HL-60/S4 treated with phorbol 12-myristate 13-acetate at 8.2 ng/mL for 4 days and 3 days (cell line): ENCODE measurements at regions not wholly inside any gene's neighbourhood (a gene's known extent, or its start where the extent isn't known, plus 50 kb on each side); places are given as distances from the start of the nearest gene placed in this dataset.

Experiments
- in situ Hi-C: fragments of 300-500 bp; cut with MboI; formaldehyde crosslinking; loops from 2 replicates; pipeline ENCODE4 v1.15.0; 2022; ENCODE audit warnings: low sequenced_read_pairs

DNA sequence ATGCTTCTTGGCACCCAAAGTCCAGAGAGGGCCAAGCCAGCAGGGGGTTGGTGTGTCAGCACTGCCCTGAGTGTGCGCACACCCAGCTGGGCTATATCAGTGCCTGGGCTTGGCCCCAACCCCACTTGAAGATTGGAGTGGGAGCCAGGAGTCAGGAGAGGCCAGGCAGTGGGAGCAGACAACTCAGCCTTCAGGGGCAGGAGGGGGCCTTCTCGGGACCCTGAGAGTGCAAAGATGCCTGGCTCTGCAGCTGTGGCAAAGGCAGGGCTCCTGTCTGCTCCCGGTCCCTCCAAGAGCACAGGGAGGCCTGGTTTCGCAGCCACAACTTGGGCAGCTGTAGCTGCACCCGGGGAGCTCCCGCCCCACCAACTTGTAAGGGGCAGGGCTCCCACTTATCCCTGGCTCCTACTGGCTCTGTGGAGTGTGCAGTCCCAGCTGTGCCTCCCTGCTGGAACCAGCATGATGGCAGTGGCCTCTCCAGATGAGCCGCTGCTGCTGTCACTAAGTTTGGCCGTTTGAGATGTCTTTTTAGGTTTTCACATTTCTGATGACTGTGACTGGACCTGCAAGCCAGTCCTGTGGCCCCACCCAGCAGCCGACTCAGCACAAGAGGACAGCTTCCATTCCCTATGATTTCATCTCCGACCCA, 148.8 kb upstream of the HS6ST1 start:
- in situ Hi-C loops = no loop called here

DNA sequence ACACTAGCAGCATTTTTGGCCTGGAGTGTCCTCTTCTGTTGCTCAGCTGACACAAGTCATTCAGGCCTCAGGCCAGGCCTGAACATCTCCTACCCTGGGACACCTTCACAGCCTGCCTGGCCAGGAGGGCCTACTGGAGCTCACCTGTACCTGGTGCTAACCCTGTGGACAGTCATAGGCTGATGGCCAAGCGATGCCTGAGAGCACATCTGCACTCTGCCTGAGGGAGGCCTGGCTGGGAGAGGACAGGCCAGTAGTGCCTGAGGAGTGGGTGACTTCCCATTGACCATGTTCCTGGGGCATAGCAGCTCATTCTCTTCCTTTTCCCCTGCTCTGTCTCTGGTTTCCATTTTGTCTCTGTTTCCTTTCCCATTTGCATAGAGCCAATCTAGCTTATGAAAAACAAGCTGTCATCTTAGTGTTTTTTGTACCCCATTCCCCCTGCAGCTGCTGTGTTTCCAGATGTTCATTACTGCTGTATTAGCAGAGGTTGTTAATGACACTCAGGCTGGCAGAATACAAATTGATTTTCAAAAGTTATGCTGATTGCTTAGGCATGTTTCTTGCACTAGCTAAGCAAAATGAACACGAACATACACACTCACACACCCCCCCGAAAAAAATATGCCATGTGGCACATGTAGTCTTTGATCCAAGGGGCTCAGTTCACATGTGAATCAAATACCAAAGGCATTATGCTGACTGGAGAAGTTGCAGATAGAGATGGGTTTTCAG, 149.7 kb upstream of the HS6ST1 start:
- in situ Hi-C loops = no loop called here

DNA sequence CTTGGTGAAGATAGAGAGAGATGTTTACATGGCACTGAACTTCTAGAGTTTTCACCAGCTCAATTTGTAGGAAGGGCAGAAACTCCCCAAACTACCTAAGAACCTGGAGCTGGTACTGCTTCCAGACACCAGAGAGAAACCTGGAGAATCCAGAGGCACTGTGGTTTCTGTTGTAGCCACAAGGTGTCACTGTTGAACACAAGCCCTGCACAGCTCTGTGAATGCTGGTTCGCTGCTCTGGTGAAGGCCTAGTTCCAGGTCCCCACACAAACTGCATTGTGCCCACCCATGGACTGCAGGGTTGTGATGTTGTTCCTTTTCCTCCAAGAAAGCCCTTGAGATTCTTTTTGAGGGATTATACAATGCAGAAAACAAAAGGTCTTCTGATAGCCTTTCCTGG, 150.5 kb upstream of the HS6ST1 start:
- in situ Hi-C loops = no loop called here

DNA sequence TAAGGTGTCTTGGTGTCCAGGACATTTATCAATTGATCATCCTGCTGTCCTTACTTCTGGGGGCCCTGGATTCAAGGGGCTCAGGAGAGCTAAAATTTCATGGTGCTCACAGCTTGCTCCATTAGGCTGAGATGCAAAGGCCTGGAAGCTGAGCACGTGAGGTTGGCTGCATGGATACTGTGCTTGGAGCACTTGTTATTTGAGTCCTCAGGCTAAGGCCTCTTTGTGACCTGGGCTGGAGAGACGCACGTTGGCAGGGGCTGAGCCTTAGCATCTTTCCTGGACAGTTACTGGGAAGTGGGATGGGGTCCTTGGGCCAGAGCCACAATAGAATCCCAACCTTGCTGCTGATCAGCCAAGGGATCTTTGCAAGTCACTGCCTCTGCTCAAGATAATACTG, 151.2 kb upstream of the HS6ST1 start:
- in situ Hi-C loops = no loop called here

DNA sequence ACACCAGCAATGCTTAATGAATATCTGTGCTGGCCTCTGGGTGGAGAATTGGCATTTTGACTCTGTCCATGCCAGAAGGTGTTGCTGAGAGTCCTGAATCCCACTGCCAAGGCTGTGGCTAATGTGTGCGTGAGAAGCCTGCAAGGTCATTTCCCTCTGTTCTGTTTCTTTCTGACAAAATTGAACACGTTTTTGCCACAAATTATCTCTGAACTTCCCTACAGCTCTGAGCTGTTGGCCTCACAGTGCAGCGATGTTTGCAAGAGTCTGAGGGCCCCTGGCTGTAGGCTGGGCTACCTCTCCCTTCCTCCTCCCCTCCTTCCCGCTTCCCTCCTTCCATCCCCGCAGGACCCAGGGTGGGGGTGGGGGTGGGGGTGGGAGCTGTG, 154.1 kb upstream of the HS6ST1 start:
- in situ Hi-C loops = no loop called here

DNA sequence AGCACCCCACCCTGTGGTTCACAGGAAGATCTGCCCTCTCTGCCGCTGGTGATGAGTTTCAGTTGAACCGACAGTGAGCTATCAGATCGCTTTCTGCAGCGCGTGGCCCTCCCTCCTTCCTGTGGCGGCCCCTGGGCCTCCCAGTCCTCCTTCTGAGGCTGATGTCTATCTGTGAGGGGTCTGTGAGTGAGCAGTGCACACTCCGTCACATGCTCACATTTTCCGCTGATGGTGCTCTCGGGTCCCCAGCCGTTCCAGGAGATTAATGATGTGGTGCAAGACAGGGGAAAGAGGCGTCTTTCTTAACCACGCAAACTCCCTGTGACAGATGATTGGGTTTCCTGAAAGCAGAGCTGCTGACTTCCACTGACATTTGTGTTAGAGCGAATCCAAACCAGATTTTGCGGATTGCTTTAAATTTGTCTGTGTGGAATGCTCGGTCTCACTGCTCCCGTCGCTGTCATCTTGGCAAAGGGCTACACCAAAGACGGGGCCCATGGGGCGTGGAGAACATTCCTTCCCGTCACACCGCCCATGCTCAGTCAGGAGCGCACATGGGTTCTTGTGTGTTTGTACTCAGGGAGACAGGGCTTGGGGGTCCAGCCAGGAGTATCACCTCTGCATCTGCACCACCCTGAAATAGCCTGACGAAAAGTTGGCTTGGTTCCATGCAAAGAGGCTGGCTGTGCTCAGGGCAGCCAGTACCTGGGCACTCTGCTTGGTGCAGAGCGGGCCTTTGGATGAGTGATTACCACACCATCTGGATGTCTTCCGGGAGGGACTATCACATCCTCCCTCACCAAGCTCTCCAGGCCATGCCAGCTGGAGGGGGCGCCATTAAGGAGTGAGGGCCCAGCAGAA, 154.7 kb upstream of the HS6ST1 start:
- in situ Hi-C loops = no loop called here

DNA sequence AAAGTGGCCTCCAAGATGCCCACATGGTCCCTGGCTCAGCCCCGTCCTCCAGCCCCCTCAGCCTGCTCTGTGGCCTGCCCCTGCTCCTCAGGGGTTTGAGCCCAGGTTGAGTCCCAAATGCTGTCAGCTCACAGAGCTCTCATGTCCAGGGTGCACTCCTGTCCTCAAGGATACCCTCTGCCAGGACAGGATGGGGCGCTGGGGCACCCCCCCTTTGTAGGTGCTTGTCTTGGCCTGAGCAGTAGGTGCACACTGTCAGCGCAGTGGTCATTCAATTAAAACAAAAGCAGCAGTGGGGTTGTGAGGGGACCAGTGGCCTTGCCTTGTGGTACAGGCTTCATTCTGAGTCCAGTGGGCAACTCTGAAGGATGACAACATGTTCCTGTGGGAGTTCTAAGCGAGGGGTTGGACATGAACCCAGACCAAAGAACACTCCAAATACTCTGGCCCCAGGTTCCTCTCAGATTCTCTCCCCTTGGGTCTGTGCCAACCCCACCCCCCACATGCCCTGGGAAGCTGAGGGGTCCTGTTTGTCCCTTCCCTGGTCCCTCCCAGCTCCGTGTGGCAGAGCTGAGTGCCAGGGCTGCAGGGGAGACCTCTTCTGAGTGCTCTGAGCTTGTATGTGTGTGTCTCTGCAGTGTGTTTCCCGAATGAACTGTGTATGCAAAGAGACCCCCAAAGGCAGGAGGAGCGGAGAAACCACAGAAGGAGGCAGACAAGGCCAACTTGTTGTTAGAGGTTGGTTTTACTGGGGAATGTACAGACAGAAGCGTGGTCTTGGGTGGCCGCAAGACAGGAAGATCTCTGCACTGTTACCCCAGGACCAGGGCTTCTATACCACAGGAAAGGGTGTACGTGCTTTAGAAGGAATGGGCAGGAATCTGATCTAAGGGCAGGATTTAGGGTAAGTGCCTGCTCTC, 155.6 kb upstream of the HS6ST1 start:
- in situ Hi-C loops = no loop called here

DNA sequence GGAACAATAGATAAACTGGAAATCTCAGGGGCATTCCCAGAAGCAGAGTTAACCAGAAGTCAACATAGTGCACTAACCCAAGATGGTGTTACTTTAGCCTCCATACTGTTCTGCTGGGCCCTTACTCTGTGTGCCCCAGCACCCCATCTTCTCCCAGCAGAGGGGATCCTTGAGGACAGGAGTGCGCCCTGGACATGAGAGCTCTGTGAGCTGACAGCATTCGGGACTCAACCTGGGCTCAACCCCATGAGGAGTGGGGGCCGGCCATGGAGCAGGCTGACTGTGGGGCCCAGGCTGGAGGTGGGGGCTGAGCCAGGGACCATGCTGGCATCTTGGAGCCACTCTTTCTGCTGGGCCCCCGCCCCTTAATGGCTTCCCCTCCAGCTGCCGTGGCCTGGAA, 156.3 kb upstream of the HS6ST1 start:
- in situ Hi-C loops = no loop called here

DNA sequence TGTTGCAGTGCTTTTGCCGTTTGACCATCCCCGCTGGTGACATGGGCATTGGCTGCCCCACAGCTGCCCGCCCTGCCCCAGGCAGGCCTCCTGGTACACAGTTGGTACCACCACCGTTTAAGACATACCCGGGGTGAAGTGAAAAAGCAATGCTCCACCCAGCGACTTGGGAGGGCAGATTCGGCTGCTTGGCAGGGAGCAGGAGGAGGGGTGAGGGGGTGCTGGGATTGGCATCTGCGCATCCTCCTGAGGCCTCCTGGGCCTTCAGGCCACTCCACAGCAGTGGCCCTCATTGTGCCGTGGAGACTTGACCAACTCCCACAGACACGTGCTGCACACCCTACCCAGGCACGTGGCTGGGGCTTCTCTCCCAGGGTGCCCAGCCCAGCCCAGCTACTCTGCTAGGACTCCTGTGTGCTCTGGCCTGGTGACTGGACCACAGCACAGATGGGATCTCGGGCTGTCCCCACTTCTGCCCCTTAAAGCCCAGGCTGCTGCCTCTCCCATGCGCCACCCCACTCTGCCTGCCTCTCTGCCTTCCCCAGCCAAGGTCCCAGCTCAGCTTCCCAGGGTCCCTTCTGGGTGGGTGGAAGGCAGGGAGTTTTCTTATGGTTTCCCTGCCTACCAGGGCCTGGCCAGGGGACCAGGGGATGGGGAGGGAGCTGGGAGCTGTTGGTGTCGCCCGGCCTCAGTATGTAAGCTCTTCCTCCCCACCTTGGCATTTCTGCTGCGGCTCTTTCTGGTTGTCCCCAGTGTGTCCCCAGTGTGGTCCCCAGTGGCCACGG, 157.0 kb upstream of the HS6ST1 start:
- in situ Hi-C loops = no loop called here

DNA sequence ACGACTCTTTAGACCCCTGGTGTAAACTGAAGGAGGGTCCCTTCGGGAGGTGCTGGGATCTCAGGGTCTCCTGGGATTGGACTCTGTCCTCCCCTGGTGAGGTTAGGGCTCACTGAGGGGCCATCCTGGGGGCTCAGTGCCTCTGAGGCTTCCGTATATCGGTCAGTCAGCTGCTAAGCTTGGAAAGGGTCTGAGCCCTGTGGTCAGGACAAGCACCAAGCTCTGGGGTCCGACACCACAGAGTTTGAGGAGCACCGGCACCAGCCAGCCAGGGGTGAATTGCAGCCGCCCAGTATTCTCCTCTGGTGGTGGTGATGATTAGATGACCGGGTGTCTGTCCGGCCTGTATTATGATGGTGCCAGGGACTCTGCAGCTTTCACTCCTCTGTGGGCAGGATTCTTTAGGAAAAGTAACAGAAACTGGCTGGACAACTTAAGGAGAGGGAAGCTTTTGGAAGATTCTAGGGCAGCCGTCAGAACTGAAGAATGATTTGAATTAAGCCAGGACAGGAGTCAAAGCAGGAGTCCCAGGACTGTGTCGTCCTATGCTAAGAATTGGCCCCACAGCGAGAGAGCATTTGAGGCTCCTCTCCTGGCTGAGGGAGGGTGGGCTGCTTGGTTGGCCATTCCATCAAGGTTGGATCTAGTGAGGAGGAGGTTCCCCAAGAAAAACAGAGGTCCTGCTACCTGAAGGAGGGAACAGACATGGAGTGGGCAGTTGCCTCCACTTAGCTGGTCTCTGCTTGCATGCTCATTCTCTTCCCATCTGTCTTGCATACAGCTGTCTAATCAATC, 158.6 kb upstream of the HS6ST1 start:
- in situ Hi-C loops = no loop called here

DNA sequence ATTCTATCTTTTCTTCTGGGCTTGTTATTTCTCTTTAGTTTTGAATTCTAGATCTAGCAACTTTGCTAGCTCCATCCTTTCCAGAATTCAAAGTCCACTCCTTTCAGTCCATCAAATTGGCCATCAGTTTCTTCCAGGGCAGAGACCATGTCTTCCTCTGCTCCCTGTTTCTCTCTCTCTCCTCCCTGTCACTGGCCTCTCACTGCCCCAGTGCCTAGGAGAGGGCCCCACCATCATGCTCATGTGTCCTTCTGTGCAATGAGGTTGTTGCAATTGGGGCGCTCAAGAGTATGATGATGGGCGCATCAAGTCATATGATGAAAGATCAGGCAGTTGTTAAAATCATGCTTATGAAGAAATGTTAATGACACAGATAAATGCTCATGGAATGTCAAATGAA, 159.2 kb upstream of the HS6ST1 start:
- in situ Hi-C loops = no loop called here

DNA sequence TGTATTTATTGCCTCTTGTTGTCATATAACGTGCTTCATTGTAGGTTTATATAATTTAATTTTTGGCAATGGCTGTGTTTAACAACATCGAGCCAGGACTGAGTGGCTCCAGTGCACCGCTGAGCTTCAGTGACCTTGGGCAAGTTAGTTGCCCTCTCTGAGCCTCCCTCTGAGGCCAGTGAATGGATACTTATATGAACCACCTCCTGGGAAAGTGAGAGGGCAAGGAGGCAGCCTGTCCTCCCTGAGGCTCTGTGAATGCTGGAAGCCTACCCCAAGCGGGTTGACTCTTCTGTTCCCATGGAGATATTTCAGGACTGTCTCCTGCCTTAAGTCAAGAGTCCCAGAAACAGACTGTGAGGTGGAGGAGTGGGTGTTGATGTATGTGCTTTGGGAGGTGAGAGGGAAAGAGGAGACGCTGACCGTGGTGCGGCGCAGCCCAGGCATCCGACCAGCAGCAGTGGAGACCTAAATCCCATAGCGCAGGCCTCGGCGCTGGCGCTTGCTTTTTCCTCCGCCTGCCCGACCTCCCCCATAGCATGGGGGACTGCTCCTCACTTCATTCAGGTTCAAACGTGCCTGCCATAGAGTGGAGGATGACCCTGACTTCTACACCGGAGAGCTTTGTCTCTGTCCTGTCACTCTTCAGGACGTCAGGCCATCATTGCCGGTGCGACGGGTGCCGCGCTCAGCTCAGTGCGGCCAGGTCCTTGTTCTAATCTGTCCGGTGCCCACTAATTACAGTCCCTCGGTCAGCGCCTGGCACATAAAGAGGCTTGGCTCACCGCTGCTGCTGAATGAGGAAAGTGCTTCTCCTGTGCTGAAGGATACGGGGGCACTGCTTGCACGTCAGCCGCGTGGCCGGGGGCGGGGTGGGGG, 167.3 kb upstream of the HS6ST1 start:
- in situ Hi-C loops = no loop called here

DNA sequence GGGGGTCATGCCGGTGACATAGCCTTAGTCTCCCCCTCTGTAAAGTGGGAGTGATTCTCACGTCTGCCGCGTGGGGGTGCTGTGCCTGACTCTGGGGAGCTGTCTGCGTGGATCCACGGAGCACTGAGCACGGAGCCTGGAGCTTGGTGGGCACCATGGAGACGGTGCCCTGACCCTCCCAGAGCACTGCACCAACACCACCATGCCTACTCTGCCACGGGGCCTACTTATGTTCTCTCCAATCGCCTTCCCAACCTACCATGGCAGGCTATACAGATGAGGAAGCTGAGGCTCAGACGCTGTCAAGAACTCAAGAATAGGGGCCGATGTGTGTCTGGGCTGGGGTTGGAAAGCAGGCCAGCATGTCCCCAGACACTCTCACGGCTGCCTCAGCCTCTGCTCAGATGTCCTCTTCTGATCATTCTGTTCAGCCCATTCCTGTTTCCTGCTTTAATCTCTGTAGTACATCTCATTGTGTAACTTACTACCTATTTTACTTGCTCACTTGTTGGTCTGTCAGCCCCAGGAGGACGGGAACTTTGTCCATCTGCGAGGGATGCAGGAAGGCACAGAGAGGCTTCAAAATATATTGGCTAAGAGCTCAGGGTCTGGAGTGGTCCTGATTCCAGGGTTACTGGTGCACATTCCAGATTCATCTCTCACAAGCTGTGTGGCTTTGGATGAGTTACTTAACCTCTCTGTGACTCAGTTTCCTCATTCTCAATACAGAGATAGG, 168.1 kb upstream of the HS6ST1 start:
- in situ Hi-C loops = no loop called here

DNA sequence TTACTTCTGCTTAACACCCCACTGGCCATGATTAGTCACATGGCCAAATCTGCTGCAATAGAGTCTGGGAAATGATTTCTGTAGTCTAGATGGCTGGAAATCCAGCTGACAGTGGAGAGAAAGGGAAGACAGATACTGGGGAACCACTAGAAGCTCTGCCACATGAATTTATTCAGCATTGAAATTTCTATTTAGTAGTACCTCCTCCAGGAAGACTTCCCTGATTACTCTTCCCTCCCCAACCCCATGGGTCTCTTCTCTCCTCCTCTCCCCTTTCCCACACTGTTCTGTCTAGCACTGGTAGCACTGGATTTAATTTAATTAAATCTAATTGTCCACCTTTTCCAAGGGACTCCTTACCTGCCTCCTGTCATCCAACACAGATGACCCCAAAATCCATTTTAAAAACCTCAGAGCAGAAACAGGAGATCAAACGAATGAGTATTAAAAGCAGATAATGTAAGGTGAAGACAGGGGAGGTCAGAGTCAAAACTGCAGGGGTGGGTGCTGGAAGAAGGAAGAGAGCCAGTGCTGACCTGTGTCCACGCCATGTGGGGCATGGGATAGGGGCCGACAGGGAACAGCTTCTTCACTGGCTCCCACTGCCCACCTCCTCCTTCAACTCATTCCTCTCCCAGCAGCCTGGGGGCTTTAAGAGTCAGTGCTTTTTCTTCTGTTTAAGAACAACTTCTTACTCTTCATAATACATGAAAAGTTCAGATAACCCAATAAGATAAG, 169.2 kb upstream of the HS6ST1 start:
- in situ Hi-C loops = no loop called here

DNA sequence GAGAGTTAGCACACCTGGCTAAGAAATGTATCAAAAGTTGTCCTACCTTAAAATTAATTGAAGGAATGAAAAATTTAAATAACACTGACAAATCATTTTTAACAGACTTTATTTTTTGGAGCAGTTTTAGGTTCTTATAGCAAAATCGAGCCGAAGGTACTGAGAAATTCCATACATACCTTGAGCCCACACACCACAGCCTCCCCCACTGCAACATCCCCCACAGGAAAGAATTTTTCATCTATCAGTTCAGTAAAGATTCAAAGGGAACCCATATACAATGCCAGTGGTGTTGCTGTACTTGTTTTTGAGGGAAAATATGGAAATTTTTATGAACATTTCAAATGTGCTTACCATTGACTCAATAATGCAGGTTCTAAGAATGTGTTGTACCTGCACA, 169.8 kb upstream of the HS6ST1 start:
- in situ Hi-C loops = no loop called here

DNA sequence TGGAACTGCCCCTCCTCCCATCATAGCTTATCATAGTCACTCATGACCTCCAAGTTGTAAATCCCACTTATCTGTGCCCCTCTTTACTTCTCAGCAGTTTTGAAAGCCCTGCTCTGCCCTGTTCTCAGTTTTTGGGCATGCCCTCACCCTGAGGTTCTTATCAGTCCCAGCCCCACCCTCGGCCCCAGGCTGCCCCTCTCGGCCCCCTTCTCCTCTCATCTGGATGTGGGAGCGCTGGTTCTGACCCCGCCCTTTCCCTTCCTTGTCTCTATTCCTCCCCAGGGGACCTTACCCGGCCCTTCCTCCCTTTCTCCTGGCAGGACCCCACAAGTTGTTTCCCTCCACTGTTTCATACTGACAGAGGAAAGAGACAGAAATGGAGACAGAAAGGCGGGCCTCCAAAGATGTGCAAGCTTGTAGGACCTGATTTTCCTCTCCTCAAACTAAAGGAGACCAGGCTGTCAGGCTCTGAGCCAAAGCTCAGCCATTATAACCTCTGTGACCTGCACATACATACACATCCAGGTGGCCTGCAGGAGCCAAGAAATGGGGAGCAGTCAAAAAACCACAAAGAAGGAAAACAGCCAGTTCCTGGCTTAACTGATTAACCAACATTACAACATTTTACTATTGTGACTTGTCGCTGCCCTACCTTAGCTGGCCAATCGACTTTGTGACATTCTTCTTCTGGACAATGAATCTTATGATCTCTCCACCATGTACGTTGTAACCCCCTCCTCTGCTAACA, 171.0 kb upstream of the HS6ST1 start:
- in situ Hi-C loops = no loop called here
